ENCODE measurements at regions not wholly inside any gene's neighbourhood (a gene's known extent, or its start where the extent isn't known, plus 50 kb on each side); places are given as distances from the start of the nearest gene placed in this dataset.

GRCh38 chr1:221604948-221605347 lies 136.9 kb downstream of the DUSP10 start:
- DNase-seq (ENCODE audit: low read depth in 1 of 2, low spot score in 1 of 2): no peak

GRCh38 chr1:221605569-221605968 lies 136.3 kb downstream of the DUSP10 start:
- no peak for DNase-seq (ENCODE audit: low read depth in 1 of 2, low spot score in 1 of 2)

- DNase-seq (ENCODE audit: low read depth in 1 of 2, low spot score in 1 of 2): no peak
These were observed 135.6 kb downstream of the DUSP10 start for GRCh38 chr1:221606256-221606655.

GRCh38 chr1:221608835-221609320 lies 133.0 kb downstream of the DUSP10 start:
- DNase-seq (ENCODE audit: low read depth in 1 of 2, low spot score in 1 of 2): no peak

GRCh38 chr1:221611656-221612046 lies 130.2 kb downstream of the DUSP10 start:
- DNase-seq (ENCODE audit: low read depth in 1 of 2, low spot score in 1 of 2): no peak

GRCh38 chr1:221612047-221612777 lies 129.7 kb downstream of the DUSP10 start:
- DNase-seq (ENCODE audit: low read depth in 1 of 2, low spot score in 1 of 2): no peak

GRCh38 chr1:221620437-221621384 lies 121.2 kb downstream of the DUSP10 start:
- no peak for DNase-seq (ENCODE audit: low read depth in 1 of 2, low spot score in 1 of 2)

- no peak for DNase-seq (ENCODE audit: low read depth in 1 of 2, low spot score in 1 of 2)
These were observed 120.2 kb downstream of the DUSP10 start for GRCh38 chr1:221621683-221622082.

- DNase-seq (ENCODE audit: low read depth in 1 of 2, low spot score in 1 of 2): no peak
These were observed 119.5 kb downstream of the DUSP10 start for GRCh38 chr1:221622389-221622788.

- no peak for DNase-seq (ENCODE audit: low read depth in 1 of 2, low spot score in 1 of 2)
These were observed 116.9 kb downstream of the DUSP10 start for GRCh38 chr1:221625026-221625425.

GRCh38 chr1:221626041-221626440 lies 115.8 kb downstream of the DUSP10 start:
- no peak for DNase-seq (ENCODE audit: low read depth in 1 of 2, low spot score in 1 of 2)

- no peak for DNase-seq (ENCODE audit: low read depth in 1 of 2, low spot score in 1 of 2)
These were observed 111.7 kb downstream of the DUSP10 start for GRCh38 chr1:221630236-221630635.

GRCh38 chr1:221631556-221631955 lies 110.3 kb downstream of the DUSP10 start:
- DNase-seq (ENCODE audit: low read depth in 1 of 2, low spot score in 1 of 2): no peak

GRCh38 chr1:221632072-221632471 lies 109.8 kb downstream of the DUSP10 start:
- DNase-seq (ENCODE audit: low read depth in 1 of 2, low spot score in 1 of 2): no peak

GRCh38 chr1:221633841-221634409 lies 108.0 kb downstream of the DUSP10 start:
- DNase-seq (ENCODE audit: low read depth in 1 of 2, low spot score in 1 of 2): no peak

- DNase-seq (ENCODE audit: low read depth in 1 of 2, low spot score in 1 of 2): no peak
These were observed 107.3 kb downstream of the DUSP10 start for GRCh38 chr1:221634606-221635005.

- no peak for DNase-seq (ENCODE audit: low read depth in 1 of 2, low spot score in 1 of 2)
These were observed 106.6 kb downstream of the DUSP10 start for GRCh38 chr1:221635305-221635704.

- no peak for DNase-seq (ENCODE audit: low read depth in 1 of 2, low spot score in 1 of 2)
These were observed 105.8 kb downstream of the DUSP10 start for GRCh38 chr1:221636096-221636495.

- no peak for DNase-seq (ENCODE audit: low read depth in 1 of 2, low spot score in 1 of 2)
These were observed 104.9 kb downstream of the DUSP10 start for GRCh38 chr1:221636967-221637366.

GRCh38 chr1:221637641-221638041 lies 104.2 kb downstream of the DUSP10 start:
- no peak for DNase-seq (ENCODE audit: low read depth in 1 of 2, low spot score in 1 of 2)

GRCh38 chr1:221638595-221638994 lies 103.3 kb downstream of the DUSP10 start:
- DNase-seq (ENCODE audit: low read depth in 1 of 2, low spot score in 1 of 2): no peak

- DNase-seq (ENCODE audit: low read depth in 1 of 2, low spot score in 1 of 2): no peak
These were observed 100.1 kb downstream of the DUSP10 start for GRCh38 chr1:221641811-221642210.

All from stimulated activated CD4-positive, alpha-beta T cell treated with anti-CD3 and anti-CD28 coated beads, Interleukin-15, amount 100 ng/mL, for 1 hour (primary cell).